ENCODE measurements at regions not wholly inside any gene's neighbourhood (a gene's known extent, or its start where the extent isn't known, plus 50 kb on each side); places are given as distances from the start of the nearest gene placed in this dataset.

GRCh38 chr11:44361813-44362212 is 51.9 kb upstream of the ALX4 start:
- H3K4me3 ChIP-seq (replicated peaks; ENCODE audit: low read depth, low read length) = no peak overlapping the region
- TF ChIP-seq, protein P1, sequence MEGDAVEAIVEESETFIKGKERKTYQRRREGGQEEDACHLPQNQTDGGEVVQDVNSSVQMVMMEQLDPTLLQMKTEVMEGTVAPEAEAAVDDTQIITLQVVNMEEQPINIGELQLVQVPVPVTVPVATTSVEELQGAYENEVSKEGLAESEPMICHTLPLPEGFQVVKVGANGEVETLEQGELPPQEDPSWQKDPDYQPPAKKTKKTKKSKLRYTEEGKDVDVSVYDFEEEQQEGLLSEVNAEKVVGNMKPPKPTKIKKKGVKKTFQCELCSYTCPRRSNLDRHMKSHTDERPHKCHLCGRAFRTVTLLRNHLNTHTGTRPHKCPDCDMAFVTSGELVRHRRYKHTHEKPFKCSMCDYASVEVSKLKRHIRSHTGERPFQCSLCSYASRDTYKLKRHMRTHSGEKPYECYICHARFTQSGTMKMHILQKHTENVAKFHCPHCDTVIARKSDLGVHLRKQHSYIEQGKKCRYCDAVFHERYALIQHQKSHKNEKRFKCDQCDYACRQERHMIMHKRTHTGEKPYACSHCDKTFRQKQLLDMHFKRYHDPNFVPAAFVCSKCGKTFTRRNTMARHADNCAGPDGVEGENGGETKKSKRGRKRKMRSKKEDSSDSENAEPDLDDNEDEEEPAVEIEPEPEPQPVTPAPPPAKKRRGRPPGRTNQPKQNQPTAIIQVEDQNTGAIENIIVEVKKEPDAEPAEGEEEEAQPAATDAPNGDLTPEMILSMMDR (IDR thresholded peaks at IDR 0.05; ENCODE audit: low read depth, low read length, missing control alignments) = no peak
- no peak for DNase-seq (ENCODE audit: extremely low read depth, low read depth)

DNA sequence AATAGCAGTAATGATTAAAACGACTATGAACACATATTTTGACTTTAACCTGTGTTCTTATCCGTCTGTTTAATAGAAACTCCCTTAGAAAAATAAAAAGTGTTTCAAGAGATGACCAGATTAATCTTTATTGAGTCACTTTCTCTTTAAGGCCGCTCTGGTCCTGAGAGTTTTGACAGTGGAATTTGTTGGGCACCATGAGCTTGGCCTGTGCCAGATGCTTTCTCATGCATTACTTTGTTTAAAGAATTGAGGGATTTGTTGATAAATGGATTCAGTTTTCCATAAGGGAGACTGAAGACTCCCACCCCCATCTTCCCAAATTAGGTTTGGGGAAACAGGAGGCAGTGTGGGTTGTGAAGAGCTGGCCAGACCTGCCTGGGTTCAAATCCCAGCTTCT is 53.2 kb upstream of the ALX4 start:
- no peak overlapping the region for H3K4me3 ChIP-seq (replicated peaks; ENCODE audit: low read depth, low read length)
- DNase-seq (ENCODE audit: extremely low read depth, low read depth) = no peak
- TF ChIP-seq, protein P1 (IDR thresholded peaks at IDR 0.05; ENCODE audit: low read depth, low read length, missing control alignments) = no peak

DNA sequence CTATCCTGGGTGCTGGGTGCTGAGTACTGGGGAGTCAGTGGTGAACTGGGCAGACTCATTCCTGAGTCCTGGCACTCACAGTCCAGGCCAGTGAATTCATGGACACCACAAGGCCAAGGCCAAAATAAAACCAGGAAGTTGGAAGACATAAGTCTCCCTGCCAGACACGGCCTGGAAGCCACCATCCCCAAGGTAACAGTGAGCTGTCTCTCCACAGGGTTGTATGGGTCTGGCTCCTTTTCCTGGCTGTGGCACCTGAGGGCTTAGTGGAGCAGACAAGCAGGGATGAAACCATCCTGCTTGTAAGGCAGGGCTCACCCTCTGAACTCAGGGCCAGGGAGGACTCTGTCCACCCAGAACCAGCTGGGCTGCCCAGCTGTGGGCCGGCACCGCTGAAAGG is 54.7 kb upstream of the ALX4 start:
- DNase-seq (ENCODE audit: extremely low read depth, low read depth) = no peak
- no peak overlapping the region for H3K4me3 ChIP-seq (replicated peaks; ENCODE audit: low read depth, low read length)
- TF ChIP-seq, protein P1 (IDR thresholded peaks at IDR 0.05; ENCODE audit: low read depth, low read length, missing control alignments) = no peak

GRCh38 chr11:44365616-44366015 is 55.7 kb upstream of the ALX4 start:
- TF ChIP-seq, protein P1 (IDR thresholded peaks at IDR 0.05; ENCODE audit: low read depth, low read length, missing control alignments) = no peak
- no peak overlapping the region for H3K4me3 ChIP-seq (replicated peaks; ENCODE audit: low read depth, low read length)

DNA sequence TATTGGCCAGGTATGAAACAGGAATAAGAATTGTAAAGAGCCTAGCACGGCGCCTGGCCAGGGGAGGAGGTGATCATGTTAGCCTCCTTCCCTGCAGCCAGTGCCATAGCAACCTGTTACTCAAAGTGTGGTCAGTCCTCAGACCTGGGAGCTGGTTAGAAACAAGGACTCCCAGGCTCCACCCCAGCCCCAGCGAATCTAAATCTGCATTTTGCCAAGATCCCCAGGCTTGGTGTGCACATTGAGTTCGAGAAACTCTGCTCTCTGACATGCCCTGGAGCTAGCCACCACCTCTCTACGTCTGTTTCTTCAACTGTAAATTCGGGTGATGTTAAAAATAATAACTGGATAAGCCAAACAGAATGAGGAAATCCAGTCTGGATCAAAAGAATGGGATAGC is 56.1 kb upstream of the ALX4 start:
- TF ChIP-seq, protein P1 (IDR thresholded peaks at IDR 0.05; ENCODE audit: low read depth, low read length, missing control alignments) = no peak
- H3K4me3 ChIP-seq (replicated peaks; ENCODE audit: low read depth, low read length) = no peak overlapping the region
- DNase-seq (ENCODE audit: extremely low read depth, low read depth) = no peak

More at GRCh38 chr11:44365616-44366015, 55.7 kb upstream of the ALX4 start:
- no peak for DNase-seq (ENCODE audit: extremely low read depth, low read depth)

DNA sequence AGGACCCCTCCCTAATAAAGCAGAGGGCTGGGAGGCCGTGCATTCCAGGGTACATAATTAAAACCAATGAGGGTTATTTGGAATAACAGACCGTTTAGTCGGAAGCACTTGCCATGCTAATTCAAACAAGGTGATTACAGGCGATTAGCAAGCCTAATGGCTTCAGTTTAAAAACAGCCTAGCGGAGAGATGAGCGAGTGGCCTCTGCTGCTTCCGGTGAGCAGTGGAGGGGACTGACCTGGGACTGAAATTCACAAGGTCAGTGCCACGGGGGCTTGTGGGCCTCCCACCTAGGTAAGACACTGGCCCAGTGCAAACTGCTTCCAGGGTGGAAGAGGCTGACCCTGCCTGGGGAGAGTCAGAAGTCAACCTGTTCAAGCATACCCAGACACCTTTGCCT is 56.8 kb upstream of the ALX4 start:
- H3K4me3 ChIP-seq (replicated peaks; ENCODE audit: low read depth, low read length) = no peak overlapping the region
- no peak for DNase-seq (ENCODE audit: extremely low read depth, low read depth)
- TF ChIP-seq, protein P1 (IDR thresholded peaks at IDR 0.05; ENCODE audit: low read depth, low read length, missing control alignments) = no peak

DNA sequence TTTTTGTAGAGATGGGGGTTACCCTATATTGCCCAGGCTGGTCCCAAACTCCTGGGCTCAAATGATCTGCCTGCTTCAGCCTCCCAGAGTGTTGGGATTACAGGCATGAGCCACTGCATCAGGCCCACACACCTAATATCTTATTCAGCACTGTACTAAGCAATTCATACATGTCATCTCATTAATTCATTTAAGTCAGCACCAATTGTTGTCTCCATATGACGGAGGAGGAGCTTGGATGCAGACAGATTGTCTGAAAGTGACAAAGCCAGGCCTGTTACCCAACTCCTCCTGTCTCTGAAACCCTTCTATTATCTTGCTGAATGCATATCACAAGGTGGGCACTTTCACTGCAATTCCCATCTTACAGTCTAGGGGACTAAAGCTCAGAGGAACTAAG is 57.5 kb upstream of the ALX4 start:
- H3K4me3 ChIP-seq (replicated peaks; ENCODE audit: low read depth, low read length) = no peak overlapping the region
- TF ChIP-seq, protein P1 (IDR thresholded peaks at IDR 0.05; ENCODE audit: low read depth, low read length, missing control alignments) = no peak
- no peak for DNase-seq (ENCODE audit: extremely low read depth, low read depth)
